ENCODE measurements at regions not wholly inside any gene's neighbourhood (a gene's known extent, or its start where the extent isn't known, plus 50 kb on each side); places are given as distances from the start of the nearest gene placed in this dataset.

DNA sequence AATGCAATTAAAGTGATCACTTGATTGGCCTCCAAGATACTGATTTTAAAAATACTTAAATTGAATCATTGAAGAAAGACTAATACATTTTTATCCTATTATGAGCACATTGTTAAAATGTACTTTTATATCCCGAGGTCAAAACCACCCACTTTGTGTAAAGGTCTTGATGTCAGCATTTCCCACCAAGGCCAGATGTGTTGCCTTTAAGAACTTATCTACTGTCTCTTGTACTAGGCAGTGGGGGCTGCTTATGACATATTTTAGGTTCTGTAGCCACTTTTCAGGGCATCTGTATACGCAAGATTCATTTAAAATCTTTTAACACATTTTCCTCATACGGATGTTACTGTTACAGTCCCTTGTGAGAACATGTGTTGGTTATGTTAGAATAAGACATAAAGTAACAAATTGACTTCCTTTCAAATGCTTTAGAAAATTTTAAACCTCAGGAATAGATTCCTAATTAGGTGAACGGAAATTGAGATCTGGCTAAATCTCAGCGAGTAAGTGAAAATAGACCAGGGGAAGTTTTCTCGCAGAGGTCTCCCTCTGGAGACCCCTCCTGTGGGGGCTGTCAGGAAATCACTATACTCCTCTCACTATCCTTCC lies 456.2 kb downstream of the ADAMTS20 start:
- TF ChIP-seq, protein P1, sequence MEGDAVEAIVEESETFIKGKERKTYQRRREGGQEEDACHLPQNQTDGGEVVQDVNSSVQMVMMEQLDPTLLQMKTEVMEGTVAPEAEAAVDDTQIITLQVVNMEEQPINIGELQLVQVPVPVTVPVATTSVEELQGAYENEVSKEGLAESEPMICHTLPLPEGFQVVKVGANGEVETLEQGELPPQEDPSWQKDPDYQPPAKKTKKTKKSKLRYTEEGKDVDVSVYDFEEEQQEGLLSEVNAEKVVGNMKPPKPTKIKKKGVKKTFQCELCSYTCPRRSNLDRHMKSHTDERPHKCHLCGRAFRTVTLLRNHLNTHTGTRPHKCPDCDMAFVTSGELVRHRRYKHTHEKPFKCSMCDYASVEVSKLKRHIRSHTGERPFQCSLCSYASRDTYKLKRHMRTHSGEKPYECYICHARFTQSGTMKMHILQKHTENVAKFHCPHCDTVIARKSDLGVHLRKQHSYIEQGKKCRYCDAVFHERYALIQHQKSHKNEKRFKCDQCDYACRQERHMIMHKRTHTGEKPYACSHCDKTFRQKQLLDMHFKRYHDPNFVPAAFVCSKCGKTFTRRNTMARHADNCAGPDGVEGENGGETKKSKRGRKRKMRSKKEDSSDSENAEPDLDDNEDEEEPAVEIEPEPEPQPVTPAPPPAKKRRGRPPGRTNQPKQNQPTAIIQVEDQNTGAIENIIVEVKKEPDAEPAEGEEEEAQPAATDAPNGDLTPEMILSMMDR (IDR thresholded peaks at IDR 0.05), result no peak
- H3K4me3 ChIP-seq, result no peak overlapping the region
- no peak overlapping the region for H3K27ac ChIP-seq
- no peak for DNase-seq (ENCODE audit: low spot score)

DNA sequence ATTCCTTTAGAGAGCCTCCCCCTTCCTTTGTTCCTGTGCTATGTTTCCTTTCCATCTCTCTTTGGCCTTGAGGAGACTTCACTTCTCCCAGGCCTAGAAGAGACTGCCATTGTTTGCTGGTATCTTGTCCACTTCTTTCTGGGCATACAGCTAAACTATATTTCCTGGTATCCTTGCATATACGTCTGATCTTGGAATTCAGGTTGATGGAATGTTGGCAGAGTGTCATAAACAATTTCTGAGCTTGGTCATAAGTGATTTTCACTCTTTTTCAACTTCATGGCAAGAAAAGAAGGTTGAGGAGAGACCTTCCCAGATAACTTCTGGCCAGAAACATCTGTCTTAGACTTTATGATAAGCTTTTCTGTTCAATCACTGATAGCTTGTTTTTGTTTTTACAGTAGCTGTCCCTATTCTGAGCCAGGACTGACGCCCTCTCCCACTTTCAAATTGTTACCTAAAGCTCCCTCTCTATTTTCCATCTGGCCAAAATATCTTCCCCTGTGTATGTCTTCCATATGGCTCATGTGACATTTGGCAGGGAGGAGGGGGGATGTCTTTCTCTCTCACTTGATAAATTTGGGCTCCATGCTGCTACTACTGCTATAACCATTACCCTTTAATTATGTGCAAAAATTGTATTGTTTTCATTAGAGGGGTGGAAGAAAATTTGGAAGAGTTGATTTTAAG lies 457.0 kb downstream of the ADAMTS20 start:
- no peak for DNase-seq (ENCODE audit: low spot score)
- H3K4me3 ChIP-seq, result no peak overlapping the region
- no peak overlapping the region for H3K27ac ChIP-seq
- TF ChIP-seq, protein P1 (IDR thresholded peaks at IDR 0.05), result no peak

DNA sequence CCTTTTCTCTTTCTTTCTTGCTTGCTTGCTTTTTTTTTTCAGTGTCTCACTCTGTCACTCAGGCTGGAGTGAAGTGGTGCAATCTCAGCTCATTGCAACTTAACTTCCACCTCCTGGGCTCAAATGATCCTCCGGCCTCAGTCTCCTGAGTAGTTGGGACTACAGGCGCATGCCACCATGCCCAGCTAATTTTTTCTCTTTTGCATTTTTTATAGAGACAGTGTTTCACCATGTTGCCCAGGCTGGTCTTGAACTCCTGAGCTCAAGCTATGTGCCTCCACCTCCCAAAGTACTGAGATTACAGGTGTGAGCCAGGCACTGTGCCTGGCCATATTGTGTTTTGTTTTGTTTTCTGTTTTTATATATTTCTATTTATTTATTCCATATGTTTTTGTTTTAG lies 461.0 kb downstream of the ADAMTS20 start:
- no peak overlapping the region for H3K4me3 ChIP-seq
- TF ChIP-seq, protein P1 (IDR thresholded peaks at IDR 0.05), result no peak
- no peak overlapping the region for H3K27ac ChIP-seq
- no peak for DNase-seq (ENCODE audit: low spot score)

DNA sequence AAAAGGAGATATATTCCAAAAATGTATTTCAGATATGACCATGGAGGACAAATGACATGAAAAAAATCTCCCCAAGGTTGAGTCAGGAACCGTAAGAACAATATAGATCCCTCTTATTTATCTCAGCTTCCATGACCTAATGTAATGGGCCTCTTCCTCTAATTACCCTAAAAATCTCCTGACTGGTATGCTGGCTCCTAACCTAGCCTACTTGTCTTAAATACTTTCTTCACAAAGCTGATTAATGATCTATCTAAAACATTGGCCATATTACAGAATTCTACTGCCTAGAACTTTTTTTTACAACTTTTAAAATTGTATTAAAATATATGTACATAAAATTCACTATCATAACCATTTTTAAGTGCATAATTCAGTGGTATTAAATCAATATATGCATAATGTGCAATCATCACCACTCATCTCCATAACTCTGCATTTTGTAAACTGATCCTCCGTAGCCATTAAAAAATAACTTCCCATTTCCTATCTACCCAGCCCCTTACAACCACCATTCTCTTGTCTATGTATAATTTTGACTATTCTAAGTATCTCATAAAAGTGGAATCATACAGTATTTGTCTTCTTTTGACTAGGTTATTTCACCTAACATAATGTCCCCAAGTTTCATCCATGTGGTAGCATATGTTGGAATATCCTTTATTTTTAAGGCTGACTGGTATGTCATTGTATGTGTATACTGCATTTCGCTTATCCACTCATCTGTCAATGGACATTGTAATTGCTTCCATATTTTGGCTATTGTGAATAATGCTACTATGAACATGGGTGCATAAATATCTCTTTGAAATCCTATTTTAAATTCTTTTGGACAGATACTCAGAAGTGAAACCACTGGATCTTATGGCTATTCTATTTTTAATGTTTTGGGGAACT lies 464.6 kb downstream of the ADAMTS20 start:
- Histone ChIP-seq H3K27ac (no peak overlapping the region), H3K4me3 (no peak overlapping the region)
- TF ChIP-seq, protein P1 (IDR thresholded peaks at IDR 0.05), result no peak
- no peak for DNase-seq (ENCODE audit: low spot score)

DNA sequence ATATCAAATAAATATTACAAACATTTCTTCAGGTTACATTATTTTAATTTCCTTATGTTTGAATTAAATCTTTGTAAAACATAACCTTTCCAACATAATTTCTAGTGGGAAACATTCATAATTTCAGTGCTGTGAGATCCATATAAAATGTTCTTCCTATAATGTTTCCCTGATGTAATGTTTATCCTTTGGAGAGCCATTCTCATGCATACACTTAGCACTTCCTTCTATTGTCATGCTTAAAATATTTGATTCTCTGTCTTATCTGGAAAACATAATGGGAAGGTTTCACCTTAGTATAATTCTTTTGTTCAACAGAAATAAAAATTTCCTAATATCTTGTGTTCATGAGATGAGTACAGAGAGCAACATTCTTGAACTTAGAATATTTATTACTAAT lies 472.5 kb downstream of the ADAMTS20 start:
- H3K27ac ChIP-seq, result no peak overlapping the region
- H3K4me3 ChIP-seq, result no peak overlapping the region
- TF ChIP-seq, protein P1 (IDR thresholded peaks at IDR 0.05), result no peak

DNA sequence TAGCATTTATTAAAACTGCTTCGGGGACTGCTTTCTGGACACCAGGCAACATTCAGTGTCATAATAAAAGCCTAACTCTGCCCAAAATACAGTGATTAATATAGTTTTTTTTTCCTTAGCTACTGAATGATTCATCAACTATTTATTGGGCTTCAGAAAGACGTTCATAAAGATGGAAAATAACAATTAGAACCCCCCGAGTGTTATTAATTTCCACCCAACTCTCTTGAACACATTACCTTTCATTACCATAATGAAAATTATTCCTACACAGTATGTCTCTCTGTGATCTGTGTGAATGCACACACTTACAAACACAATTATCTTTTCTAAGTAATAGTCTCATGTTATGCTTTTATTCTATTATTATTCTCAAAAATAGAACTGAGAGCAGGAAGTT lies 473.0 kb downstream of the ADAMTS20 start:
- no peak for DNase-seq (ENCODE audit: low spot score)
- Histone ChIP-seq H3K4me3 (no peak overlapping the region), H3K27ac (no peak overlapping the region)
- TF ChIP-seq, protein P1 (IDR thresholded peaks at IDR 0.05), result no peak

More for the DNA sequence above, 472.5 kb downstream of the ADAMTS20 start:
- DNase-seq (ENCODE audit: low spot score), result no peak

All from coronary artery (tissue), 2 donors.